PFSK-1 (cell line): ENCODE measurements at regions not wholly inside any gene's neighbourhood (a gene's known extent, or its start where the extent isn't known, plus 50 kb on each side); places are given as distances from the start of the nearest gene placed in this dataset.

Experiments
- POLR2AphosphoS5 ChIP-seq: IDR thresholded peaks from 2 replicates; pipeline ENCODE4 v1.6.1; 2012; ENCODE audit warnings: low read depth, mild to moderate bottlenecking, control low read depth, low read length, moderate library complexity
- TAF1 ChIP-seq: IDR thresholded peaks from 2 replicates; pipeline ENCODE4 v1.6.1; 2012; ENCODE audit warnings: low read length, control low read depth, borderline replicate concordance; ENCODE audit not compliant: insufficient read depth

DNA sequence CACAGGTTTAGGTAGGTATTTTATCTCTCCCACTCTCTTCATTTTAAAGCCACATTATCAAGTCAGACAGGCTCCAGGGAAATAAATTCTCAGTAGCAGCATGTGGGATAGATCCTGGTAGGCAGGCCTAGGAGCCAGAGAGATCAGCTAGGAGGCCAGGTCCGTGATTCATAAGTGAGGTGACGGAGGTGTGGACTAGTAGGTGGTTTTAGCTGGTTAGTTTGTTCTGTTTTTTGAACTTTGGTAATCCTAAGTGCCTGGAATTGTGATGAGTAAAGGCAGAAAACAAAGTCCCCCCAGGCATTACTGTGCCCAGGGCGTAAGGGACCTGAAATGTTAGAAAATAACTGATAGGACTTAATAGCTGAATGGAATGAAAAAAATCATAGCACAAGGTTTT, 53.6 kb upstream of the E2F3 start:
- TF ChIP-seq TAF1 (no peak), POLR2AphosphoS5 (no peak)
